ENCODE measurements at regions not wholly inside any gene's neighbourhood (a gene's known extent, or its start where the extent isn't known, plus 50 kb on each side); places are given as distances from the start of the nearest gene placed in this dataset.

DNA sequence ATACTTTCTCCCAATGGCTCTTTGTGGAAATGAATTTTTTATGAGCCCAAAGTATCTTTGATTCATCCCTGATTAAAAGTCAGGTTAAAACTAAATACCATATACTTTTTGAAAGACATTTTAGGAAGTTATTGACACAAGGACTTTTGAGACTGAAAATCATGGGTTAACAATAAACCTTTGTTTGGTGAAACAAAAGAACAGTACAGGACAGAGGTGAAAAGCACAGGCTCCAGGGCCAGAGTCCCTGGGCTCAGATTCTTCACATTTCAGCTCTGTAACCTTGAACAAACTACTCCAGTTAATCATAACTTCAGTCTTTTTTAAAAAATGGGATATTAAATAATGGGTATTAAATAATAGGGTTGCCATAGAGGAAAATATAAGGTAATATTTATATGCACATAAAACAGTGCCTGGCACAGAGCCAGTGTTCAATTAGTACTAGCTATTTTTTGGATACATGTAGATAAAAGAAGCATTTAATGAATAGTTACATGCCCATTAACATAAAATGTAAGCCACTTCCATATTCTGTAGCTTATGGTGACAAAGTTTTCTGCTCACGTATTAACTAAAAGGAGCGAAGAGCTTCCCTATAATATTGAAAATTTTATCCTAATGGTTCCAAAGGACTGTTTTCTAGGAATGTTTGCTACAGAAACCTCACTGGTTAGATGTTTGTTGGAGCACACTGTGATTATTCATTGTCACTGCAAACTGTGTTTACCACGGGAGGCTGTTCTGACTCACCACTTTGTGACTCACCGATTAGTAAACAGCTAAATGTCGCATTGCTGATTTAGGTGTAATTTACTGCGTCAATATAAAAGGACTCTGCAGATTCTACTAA lies 255.4 kb downstream of the DAD1 start:
- DNase-seq, result peak; percentile 17

DNA sequence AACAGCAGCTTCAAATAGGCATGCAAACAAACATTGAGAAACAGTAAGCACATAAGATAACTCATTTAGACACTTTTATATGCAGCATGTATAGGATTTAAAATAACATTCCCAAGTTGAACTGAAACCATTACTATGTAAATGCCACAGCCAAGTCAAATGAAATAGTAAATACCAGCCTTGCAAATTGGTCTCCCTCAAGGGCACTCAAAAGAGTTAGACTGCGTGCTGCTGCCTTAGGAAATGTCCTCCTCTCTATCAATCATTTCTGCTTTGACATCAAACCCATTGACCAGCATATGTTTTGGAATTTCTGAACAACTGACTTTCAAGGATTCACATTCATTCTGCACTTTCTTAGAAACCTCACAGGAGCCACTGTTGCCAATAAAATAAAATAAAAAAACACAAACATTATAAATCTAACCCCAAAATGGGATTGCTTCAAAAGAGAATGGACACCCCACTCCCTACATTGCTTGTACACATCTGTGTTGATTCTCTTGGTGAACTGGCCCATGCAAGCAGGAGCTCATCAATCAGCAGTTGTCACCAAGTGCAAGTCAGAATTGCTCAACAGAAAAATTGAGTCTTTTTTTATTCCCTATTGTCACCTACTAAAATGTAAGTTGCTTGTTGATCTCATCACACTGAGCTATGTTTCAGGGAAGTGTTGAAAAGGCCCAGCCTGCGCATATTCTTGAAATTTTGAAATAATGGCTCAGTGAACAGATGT lies 256.2 kb downstream of the DAD1 start:
- DNase-seq, result no peak

DNA sequence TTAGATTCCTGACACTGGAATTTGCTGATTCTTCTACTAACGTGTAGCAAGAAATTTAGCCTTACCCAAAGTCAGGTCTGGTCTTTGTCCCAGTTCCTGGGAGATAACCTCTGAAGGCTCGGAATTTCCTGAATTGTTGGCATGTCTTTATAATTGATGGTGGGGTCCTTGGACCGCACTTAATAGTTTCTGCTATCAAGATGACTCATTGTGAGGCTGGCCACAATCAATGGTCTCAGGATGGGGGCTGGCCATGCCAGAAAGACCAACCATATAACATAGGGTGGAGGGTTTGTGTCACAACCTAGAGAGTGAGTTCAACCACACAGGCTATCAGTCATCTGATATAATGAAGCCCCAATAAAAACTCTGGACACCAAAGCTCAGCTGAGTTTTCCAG lies 259.7 kb downstream of the DAD1 start:
- no peak for DNase-seq

DNA sequence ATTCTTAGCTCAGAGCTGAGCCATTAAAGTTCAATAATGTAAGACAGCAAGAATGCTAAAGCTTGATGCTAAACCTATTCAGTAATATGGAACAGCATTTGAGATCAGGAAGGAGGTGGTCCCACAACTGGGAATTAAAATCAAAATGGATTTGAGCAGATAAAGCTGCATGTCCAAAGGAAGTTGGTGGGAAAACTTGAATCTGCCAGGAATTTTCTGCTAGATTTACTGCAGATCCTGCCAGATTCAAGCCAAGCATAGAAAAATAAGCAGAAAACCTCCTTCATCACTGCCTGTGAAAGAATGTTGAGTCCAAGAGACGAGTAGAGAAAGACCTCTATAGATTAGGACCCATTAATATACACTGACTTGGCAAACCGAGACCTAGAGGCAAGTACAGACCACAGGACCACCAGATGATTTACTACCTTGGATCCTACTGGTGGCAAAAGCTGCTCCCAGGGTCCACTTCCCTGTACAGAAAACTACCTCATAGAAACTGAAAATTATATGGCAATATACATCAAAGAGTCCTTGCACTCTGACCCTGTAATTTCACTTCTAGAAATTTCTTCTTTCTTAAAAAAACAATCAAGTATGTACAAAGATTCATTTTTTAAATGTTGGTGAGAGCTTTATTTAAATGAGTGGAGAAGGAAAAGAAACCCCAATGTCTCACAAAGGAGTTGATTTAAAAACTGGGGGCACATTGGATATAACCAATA lies 263.2 kb downstream of the DAD1 start:
- DNase-seq, result no peak

DNA sequence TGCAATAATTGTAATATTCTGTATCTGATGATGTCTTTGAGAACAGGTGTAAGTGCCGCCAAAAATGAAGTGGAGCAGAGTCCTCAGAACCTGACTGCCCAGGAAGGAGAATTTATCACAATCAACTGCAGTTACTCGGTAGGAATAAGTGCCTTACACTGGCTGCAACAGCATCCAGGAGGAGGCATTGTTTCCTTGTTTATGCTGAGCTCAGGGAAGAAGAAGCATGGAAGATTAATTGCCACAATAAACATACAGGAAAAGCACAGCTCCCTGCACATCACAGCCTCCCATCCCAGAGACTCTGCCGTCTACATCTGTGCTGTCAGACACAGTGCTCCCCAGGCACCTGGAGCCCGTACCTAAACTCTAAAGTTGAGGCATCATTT lies 268.7 kb downstream of the DAD1 start:
- DNase-seq, result no peak

DNA sequence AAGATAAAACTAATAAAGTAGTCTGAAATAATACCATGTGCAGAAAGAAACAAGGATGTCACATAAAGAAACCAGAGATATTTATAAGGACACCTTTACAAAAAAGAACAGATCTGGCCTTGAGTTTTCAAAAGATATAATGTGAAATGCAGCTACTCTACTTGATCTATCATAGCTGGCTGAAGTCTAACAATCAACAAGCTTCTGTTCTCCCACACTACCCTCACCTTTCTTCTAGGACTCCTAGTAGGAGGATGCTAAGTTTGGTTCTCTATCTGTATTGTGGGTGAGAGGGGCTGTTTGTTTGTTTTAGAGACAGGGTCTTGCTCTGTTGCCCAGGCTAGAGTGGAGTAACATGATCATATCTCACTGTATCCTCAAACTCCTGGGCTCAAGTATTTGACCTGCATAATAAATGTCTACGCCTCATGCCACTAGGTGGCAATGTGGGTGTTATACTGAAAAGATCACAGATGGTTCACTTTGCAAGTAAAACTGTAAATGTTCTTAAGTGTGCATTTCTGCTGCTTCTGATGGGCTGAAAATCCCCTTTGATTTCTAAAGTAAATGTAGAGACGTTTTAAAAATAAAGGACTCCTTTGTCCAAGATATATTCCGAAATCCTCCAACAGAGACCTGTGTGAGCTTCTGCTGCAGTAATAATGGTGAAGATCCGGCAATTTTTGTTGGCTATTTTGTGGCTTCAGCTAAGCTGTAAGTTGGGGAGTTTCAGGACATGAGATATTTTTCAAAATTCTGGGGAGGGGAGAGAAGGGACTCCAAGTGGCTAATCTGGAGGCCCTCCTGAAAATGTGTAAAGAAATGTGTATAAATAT lies 269.3 kb downstream of the DAD1 start:
- peak; percentile 24 for DNase-seq

DNA sequence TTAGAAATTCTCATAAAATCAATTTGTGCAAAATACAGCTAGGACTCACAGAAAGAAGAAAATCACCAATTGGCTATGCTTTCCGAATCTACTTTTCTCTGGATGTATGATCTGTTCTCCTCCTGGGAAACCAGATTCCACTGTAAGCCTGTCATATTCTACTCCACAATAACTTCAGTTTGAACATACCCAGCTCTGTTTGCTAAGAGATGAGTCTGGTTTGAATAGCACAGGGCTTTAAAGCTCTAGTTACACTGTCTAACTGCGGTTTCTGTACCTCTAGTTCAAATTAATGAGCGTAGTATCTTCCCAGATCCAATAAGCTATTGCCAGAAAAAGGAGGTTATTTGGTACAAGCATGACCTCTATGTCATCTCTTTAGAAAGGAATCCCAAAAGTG lies 270.1 kb downstream of the DAD1 start:
- no peak for DNase-seq

DNA sequence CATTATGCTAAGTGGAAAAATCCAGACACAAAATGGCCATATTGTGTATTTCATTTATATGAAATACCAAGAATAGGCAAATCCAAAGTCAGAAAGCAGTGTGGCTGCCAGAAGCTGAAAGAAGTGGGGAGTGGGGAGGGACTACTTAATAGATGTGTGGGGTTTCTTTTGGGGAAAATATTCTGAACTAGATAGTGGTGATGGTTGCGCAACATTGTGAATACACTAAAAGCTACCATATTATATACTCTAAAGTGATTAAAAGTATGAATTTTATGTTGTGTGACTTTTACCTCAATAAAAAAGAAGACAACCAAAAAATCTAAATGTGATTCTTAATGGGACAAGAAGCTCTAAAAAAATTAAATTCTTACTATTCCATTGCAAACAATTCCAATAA lies 272.6 kb downstream of the DAD1 start:
- no peak for DNase-seq

DNA sequence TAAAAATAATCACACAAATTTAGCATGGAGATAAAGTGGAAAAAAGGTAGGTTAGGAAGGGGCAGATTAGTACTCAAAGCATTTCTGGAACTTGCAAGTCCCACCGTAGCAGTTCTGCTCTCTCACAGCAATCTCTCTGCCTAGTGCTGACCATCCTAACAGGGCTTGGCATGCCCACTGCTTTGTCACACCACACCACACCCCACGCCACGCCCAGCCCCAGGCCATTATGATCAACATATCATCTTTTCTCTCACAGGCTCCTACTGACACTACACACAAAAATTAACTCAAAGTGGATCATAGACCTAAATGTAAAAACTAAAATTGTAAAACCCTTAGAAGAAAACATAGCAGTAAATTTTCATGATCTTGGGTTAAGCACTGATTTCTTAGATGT lies 273.7 kb downstream of the DAD1 start:
- DNase-seq, result no peak

DNA sequence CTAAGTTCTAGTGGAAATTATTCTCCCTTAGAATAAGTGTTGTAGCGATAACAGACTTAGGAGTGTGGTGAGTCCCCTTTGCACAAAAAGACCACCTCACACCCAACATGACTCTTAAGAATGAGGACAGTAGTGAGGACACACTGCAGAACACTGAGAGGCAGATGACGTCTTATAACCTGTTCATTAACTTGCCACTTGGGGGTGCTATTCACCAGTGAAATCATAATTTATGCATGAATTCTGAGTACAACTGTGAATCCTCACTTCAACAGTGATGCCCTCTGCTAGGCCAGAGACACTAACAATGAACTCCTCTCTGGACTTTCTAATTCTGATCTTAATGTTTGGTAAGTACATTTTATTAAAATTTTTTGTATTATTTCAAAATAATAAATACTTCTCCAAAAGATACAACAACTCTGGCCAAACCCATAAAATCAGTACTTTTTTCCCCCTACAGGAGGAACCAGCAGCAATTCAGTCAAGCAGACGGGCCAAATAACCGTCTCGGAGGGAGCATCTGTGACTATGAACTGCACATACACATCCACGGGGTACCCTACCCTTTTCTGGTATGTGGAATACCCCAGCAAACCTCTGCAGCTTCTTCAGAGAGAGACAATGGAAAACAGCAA lies 274.7 kb downstream of the DAD1 start:
- DNase-seq, result peak; percentile 26

DNA sequence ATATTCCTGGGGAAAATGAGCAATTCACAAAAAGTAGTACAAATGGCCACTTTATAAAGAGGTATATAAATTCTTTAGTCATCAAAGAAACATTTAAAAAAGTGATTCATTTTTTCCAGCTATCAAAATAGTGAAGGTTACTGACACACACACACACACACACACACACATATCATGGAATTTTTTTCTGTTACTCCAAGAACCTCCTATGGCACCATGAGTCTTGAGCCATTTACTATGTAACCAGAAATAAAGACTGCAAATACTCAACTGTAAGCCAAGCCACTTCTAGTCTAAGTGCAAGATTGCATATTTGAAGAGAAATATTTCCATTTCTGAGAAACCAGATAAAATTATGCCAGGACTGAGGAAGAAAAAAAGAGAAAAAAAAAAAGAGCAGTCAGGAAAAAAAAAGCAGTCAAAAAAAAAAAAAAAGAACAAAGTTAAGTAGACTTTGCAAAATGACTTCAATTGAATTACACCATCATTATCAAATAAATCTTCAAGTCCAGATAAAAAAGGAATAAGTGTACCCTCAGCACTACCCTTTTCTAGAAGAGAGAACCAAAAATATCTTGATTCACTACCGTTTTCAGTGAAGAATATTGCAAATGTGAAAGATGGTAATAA lies 275.7 kb downstream of the DAD1 start:
- DNase-seq, result no peak

DNA sequence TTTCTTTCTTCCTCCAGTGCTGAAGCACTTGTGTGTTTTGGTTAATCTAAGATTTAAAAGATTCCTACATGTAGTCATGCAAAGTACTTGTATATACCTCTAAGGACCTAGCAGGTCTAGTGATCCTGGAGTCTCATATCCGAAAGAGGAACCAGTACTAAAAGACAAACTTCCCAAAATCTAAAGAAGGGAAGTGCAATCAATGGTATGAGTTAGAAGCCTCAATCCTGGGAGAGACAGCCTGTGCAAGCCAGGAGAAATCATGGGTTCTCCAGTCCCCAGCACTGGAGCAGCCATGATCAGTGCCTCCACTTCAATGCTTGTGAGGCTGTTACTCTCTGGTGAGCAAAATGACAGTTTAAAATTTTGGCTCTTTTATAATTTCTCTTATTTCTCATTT lies 277.4 kb downstream of the DAD1 start:
- no peak for DNase-seq

DNA sequence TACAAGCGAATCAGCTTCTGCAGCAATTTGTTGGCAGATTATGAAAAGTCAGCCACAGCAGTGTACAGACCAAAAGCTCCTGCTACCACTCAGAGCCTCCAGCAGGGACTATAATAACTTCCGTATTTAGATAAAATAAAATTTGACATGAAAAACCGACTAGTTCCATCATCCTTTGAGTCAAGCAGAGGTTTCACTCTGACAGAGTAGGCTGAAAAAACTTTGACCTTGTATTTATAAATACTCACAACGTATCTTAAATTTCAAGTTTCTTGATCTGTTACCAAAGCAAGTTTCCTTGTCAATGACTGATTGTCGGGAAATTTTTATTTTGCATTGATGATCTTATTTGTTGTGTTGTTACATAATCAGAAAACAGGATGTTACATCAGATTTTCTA lies 283.4 kb downstream of the DAD1 start:
- DNase-seq, result no peak

DNA sequence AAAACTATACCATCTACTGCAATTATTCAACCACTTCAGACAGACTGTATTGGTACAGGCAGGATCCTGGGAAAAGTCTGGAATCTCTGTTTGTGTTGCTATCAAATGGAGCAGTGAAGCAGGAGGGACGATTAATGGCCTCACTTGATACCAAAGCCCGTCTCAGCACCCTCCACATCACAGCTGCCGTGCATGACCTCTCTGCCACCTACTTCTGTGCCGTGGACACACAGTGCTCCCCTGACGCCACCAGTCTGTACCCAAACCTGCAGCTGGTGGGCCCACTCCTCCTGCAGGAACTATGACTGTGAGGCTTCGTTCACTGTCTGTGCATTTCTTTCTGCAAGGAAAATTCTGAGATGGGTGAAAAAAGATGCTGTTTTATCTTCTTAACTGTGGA lies 284.7 kb downstream of the DAD1 start:
- DNase-seq, result no peak

DNA sequence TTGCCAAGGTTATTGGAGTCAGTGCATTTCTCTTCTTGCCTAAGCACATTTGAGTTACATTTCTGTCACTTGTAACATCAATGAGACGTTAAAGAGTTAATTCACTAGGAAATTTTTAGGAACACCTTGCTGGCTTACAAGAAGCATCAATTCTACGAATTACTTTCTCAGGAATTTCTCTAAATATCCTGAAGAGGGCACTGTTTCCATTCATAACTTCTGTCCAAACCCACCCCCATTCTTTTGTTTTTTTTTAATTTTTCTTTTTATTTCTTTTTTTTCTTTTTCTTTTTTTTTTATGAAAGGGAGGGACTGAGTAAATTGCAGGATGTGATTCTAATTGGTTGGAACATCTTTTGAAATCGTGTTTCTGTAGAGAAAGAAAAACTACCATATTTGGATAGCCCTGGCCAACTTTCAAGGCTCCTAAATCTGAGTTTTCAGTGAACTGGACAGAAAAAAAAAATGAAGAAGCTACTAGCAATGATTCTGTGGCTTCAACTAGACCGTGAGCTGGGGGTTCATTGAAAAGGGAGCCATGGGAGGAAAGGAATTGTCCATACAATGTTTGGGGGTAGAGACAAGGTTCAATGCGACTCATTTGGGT lies 285.3 kb downstream of the DAD1 start:
- DNase-seq, result peak; percentile 6

DNA sequence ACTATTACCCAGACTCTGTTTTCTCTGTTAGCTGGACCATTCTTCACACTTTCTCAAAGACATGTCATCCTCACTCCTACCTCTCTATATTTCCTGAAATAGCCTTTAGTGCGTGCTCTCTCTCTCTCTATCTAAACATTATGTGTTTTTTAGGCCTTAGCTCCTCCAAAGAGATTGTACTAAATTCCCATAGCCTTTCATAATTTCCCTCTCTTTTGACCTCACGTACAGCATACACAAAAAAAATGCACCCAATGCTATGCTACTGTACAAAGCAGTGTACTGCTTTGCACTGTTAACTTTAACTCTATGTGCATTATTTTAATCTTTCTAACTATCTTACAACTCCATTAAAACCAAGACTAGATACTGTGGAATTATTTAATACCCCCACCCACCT lies 288.4 kb downstream of the DAD1 start:
- DNase-seq, result no peak

DNA sequence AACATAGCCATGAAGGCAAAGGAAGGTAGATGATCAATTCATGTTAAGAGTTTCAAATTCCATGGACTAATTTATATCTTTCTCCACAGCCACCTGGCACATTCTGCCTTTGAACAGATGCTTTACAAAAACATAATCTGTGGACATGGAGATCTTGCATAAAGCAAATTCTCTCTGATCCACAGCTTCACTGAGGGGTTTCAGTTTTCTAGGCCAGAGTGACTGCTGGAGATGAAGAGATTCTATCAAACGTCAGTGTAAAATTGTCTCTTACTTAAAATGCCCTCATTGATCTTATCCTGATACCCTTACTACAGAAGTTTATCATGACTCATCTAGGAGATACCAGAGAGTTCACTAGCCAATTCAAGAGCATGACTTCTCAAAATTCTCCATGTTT lies 291.6 kb downstream of the DAD1 start:
- DNase-seq, result no peak

DNA sequence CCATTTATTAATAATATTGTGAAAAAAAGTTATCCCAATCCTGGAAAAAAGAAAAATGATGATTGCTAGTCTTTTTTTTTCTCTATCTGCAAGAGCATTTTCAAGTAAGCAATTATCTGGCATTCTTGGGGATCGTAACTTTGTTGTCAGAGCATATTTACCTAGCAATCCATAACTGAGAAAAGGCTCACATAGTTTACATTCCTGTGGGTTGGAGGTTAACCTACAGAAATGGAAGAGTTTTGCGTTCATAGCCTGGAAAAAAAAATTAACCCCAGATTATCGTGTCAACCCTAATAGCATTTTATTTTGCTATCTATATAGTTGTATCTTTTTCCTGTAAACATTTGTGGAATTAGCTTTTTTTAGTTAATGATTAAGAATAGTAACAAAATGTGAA lies 292.3 kb downstream of the DAD1 start:
- no peak for DNase-seq

DNA sequence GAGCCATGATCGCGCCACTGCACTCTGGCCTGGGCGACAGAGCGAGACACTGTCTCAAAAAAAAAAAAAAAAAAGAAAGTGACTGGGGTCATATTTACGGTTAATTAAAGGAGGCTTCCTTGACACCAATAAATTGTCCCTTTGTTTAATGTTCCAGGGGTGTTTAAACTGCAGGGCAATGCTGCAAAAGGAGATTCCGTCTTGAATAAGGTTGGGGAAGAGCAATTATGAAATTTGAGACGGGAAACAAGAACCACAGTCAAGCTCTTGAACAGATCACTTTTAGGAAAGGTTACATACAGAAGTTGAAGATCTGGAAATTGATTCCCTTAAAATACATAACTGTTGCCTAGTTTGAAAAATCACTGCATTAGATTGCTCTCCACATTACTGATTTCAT lies 292.9 kb downstream of the DAD1 start:
- DNase-seq, result no peak

DNA sequence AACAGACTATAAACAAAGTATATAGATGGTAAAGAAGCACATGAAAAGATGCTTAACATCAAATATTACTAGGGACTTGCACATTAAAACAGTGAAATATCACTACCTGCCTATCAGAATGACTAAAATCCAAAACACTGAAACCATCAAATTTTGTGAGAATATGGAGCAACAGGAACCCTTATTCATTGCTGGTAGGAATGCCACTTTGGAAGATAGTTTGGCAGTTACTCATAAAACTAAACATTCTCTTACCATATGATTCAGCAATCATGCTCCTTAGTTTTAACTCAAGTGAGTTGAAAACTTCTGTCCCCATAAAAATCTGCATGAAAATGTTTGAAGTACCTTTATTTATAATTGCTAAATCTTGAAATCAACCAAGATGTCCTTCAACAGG lies 297.6 kb downstream of the DAD1 start:
- no peak for DNase-seq

DNA sequence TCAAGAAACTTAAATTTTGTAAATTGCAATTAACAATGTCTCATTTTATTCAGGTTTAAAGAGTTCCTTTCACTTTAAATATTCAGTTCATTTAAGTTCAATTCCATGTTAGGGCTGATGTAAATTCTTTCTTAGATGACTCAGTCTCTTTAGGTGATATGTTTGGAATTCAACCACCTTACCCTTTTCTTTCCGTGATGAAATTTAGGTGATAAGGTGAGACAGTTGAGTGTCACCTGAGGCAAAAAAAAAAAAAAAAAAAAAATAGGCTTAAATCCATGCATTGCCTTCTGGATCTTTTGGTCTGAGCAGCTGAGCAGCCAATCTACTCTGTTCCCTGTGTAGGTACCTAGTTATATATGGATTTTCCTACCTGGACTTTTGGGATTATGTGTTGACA lies 299.5 kb downstream of the DAD1 start:
- no peak for DNase-seq

DNA sequence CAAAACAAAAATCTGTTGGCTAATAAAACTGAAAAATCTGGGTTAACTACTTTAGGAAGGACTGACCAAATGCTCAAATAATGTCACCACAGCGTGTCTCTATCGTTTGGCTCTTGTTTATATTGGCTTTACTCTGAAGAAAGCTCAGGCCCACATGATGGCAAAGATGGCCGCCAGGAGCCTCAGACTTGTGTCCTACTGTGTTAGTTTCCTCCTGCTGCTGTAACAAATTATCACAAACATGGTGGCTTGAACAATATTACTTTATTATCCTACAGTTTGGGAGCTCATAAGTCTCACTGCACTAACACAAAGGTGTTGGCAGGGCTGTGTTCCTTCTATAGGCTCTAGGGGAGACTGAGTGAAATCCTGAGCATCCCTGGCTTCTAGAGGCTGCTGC lies 303.0 kb downstream of the DAD1 start:
- DNase-seq, result no peak
